K562 (cell line): ENCODE measurements at regions not wholly inside any gene's neighbourhood (a gene's known extent, or its start where the extent isn't known, plus 50 kb on each side); places are given as distances from the start of the nearest gene placed in this dataset.

Experiments
- ATAC-seq: fragments of 200-7000 bp; cut with Tn5 transposase; 3 replicates; pipeline ENCODE4 v1.9.1; 2020; ENCODE audit warnings: moderate library complexity
- BruUV-seq: library from RNA; stranded (reverse); fragments of 400-500 nt; replicated peaks from 2 replicates; lab custom pipeline; 2021; lab: Mats Ljungman, UMichigan
- CTCF ChIA-PET: fragments of 300-600 bp; formaldehyde crosslinking; extraction: SDS; loops from one replicate; lab custom pipeline; 2021; ENCODE audit warnings: low intra/inter-chr PET ratio; lab: Yijun Ruan, JAX
- POLR2A ChIA-PET: fragments of 300-600, 350-650 bp; sonication (Branson Sonifier 250); formaldehyde crosslinking; extraction: SDS; loops from one replicate; lab custom pipeline; 2021; ENCODE audit warnings: antibody characterized with exemption, inconsistent platforms; lab: Yijun Ruan, JAX
- DNase-seq, 4 experiments: peaks; one replicate each; pipeline versions ENCODE4 v3.0.0 to v3.0.0-alpha.2; 2011 to 2018; ENCODE audit warnings: low spot score in 3 of 4, mixed read lengths in 3 of 4; ENCODE audit errors: extremely low read depth in 1 of 4
- FAIRE-seq: peaks from 2 replicates; lab custom pipeline; 2011; peaks lifted over from hg19 to GRCh38; lab: Jason Lieb, UNC
- H2AFZ ChIP-seq: 2 replicates; pipeline ENCODE4 v1.6.0; 2011; ENCODE audit warnings: low read depth, low read length, control low read depth, inconsistent platforms
- H3K27ac ChIP-seq: fragments of 200-600 bp; 3 replicates; pipeline ENCODE4 v1.8.0; 2011; ENCODE audit warnings: low read depth, mild to moderate bottlenecking, control low read depth, inconsistent platforms, low read length, moderate library complexity, mixed read lengths; ENCODE audit errors: extremely low read depth
- H3K27me3 ChIP-seq, 2 experiments: fragments of 300-600 bp in 1 of 2; 2 replicates in 1 of 2; 3 replicates in 1 of 2; pipeline versions ENCODE4 v1.6.0 to v1.8.0; 2011; ENCODE audit warnings: inconsistent platforms in 2 of 2, low read length in 2 of 2, mild to moderate bottlenecking in 1 of 2, mixed read lengths in 1 of 2, moderate library complexity in 1 of 2; ENCODE audit not compliant: control insufficient read depth in 2 of 2, insufficient read depth in 2 of 2
- H3K36me3 ChIP-seq: fragments of 300-600 bp; 3 replicates; pipeline ENCODE4 v1.8.0; 2011; ENCODE audit warnings: mild to moderate bottlenecking, low read length, inconsistent platforms; ENCODE audit not compliant: control insufficient read depth, insufficient read depth
- H3K4me1 ChIP-seq, 2 experiments: fragments of 200-600 bp in 1 of 2; replicated peaks in 1 of 2; 2 replicates in 1 of 2; 3 replicates in 1 of 2; pipeline versions ENCODE4 v1.5.1 to v1.8.0; 2011; ENCODE audit warnings: inconsistent platforms in 2 of 2, low read length in 2 of 2, mild to moderate bottlenecking in 1 of 2, mixed read lengths in 1 of 2, moderate library complexity in 1 of 2; ENCODE audit not compliant: control insufficient read depth in 2 of 2, insufficient read depth in 2 of 2
- H3K4me2 ChIP-seq: 2 replicates; pipeline ENCODE4 v1.6.1; 2011; ENCODE audit warnings: low read length, control low read depth, inconsistent platforms, mixed read lengths; ENCODE audit not compliant: insufficient read depth
- H3K4me3 ChIP-seq: fragments of 200-600 bp; sonication (generic), shearing (Covaris generic); 2 replicates; pipeline ENCODE4 v1.5.1; 2016; ENCODE audit warnings: control low read depth, inconsistent platforms
- H3K79me2 ChIP-seq: fragments of 200-600 bp; 3 replicates; pipeline ENCODE4 v1.8.0; 2011; ENCODE audit warnings: low read length, inconsistent platforms; ENCODE audit not compliant: control insufficient read depth, insufficient read depth
- H3K9ac ChIP-seq, 2 experiments: 2 replicates each; pipeline versions ENCODE4 v1.6.0 to v1.6.1; 2011; ENCODE audit warnings: low read depth in 2 of 2, low read length in 2 of 2, control low read depth in 1 of 2, inconsistent platforms in 1 of 2, mild to moderate bottlenecking in 1 of 2, mixed read lengths in 1 of 2; ENCODE audit not compliant: insufficient read depth in 1 of 2
- H3K9me1 ChIP-seq: one replicate; pipeline ENCODE4 v1.6.0; 2011; ENCODE audit warnings: inconsistent platforms, mild to moderate bottlenecking, low read length, moderate library complexity; ENCODE audit not compliant: control insufficient read depth, insufficient read depth
- H3K9me3 ChIP-seq: replicated peaks from 2 replicates; pipeline ENCODE4 v1.5.1; 2011; ENCODE audit warnings: low read depth, low read length, inconsistent platforms; ENCODE audit not compliant: control insufficient read depth, insufficient read depth
- H4K20me1 ChIP-seq: replicated peaks from 2 replicates; pipeline ENCODE4 v1.6.1; 2011; ENCODE audit warnings: low read length, inconsistent platforms, mixed read lengths; ENCODE audit not compliant: control insufficient read depth, insufficient read depth
- ARID2 ChIP-seq: fragments of 450-650 bp; IDR thresholded peaks from 2 replicates; pipeline ENCODE4 v1.6.1; 2017; ENCODE audit warnings: antibody characterized with exemption, mild to moderate bottlenecking
- GTF2A2 ChIP-seq: IDR thresholded peaks from 2 replicates; pipeline ENCODE4 v1.6.1; 2016; ENCODE audit warnings: mild to moderate bottlenecking, missing genetic modification characterization, missing compliant biosample characterization
- KLF1 ChIP-seq: fragments of 450-650 bp; IDR thresholded peaks from 2 replicates; pipeline ENCODE4 v1.6.1; 2016; ENCODE audit warnings: missing genetic modification characterization, missing compliant biosample characterization
- MTA1 ChIP-seq: fragments of 450-650 bp; IDR thresholded peaks from 2 replicates; pipeline ENCODE4 v1.6.1; 2017; ENCODE audit warnings: borderline replicate concordance
- PCBP1 ChIP-seq: fragments of 200-400 bp; formaldehyde crosslinking; IDR thresholded peaks from 2 replicates; pipeline ENCODE4 v1.6.1; 2018; ENCODE audit warnings: mild to moderate bottlenecking, low read depth, low read length; ENCODE audit not compliant: poor library complexity, severe bottlenecking
- PTBP1 ChIP-seq: fragments of 200-400 bp; formaldehyde crosslinking; IDR thresholded peaks from 2 replicates; pipeline ENCODE4 v1.6.1; 2017; ENCODE audit warnings: low read depth, low read length
- RBFOX2 ChIP-seq: fragments of 200-400 bp; formaldehyde crosslinking; IDR thresholded peaks from 2 replicates; pipeline ENCODE4 v1.6.1; 2017; ENCODE audit warnings: low read depth, mild to moderate bottlenecking, low read length, moderate library complexity
- RBM39 ChIP-seq: fragments of 200-400 bp; formaldehyde crosslinking; optimal IDR thresholded peaks from 2 replicates; pipeline ENCODE3; 2018; ENCODE audit warnings: low read depth, low read length
- RNF2 ChIP-seq: sonication (generic); IDR thresholded peaks from 2 replicates; pipeline ENCODE4 v1.6.1; 2016
- SNRNP70 ChIP-seq: fragments of 200-400 bp; formaldehyde crosslinking; optimal IDR thresholded peaks from 2 replicates; pipeline ENCODE3; 2017; ENCODE audit warnings: low read depth, low read length
- ZFP30 ChIP-seq: fragments of 250-450 bp; sonication (Bioruptor Pico); IDR thresholded peaks from 2 replicates; pipeline ENCODE4 v1.8.0; 2022; ENCODE audit warnings: moderate library complexity, mild to moderate bottlenecking, inconsistent platforms, borderline replicate concordance
- ZFP36 ChIP-seq: fragments of 150-350 bp; IDR thresholded peaks from 2 replicates; pipeline ENCODE4 v1.6.1; 2018; ENCODE audit warnings: low read length, low read depth; ENCODE audit not compliant: partially characterized antibody
- ZFPM2 ChIP-seq: fragments of 250-450 bp; sonication (Bioruptor Pico); IDR thresholded peaks from 2 replicates; pipeline ENCODE4 v1.5.1; 2022; ENCODE audit warnings: mild to moderate bottlenecking
- ZMIZ1 ChIP-seq, 2 experiments: fragments of 150-350 bp in 1 of 2; IDR thresholded peaks; 2 replicates each; pipeline ENCODE4 v1.6.1; 2012 to 2016; ENCODE audit warnings: low read depth in 2 of 2, low read length in 2 of 2, mild to moderate bottlenecking in 1 of 2, moderate library complexity in 1 of 2
- ZZZ3 ChIP-seq: fragments of 450-650 bp; IDR thresholded peaks from 2 replicates; pipeline ENCODE4 v1.6.1; 2016; ENCODE audit warnings: antibody characterized with exemption, mild to moderate bottlenecking, moderate library complexity
- in situ Hi-C: fragments of 300-500 bp; cut with MboI; formaldehyde crosslinking; loops from 4 replicates; pipeline ENCODE4 v1.15.0; 2018; ENCODE audit warnings: inconsistent platforms, mixed read lengths
- intact Hi-C: fragments of 100-400 bp; cut with micrococcal nuclease; formaldehyde crosslinking; loops from 2 replicates; pipeline ENCODE4 v1.14.2; 2022
- TF ChIP-seq, protein P1 (sequence below): fragments of 250-450 bp; sonication (Bioruptor Pico); IDR thresholded peaks from 2 replicates; pipeline ENCODE4 v1.8.0; 2021; ENCODE audit warnings: moderate library complexity, mild to moderate bottlenecking, inconsistent platforms

DNA sequence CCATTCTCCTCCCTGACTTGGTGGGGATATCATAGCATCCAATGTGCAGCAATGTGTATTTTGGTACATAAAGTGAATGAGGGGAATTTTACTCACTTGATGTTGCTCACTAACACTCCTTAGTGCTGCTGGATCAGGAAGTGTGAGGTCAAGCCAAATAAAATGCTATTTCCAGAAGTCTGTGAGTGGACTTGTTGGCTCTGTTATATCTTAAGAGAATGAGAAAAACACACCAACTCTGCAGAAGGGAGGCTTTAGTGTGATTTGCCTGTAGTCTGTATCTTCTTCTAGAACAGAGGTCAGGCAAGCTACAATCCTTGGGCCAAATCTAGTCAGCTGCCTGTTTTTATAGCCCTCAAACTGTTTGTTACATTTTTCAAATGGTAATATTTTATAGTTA, 154.3 kb downstream of the POLR1F start:
- Histone ChIP-seq H2AFZ (no peak overlapping the region), H3K9me3 (no peaks in the 10 kb centered on the region), H3K4me2 (no peak overlapping the region), H3K27ac (no peak overlapping the region), H3K79me2 (no peaks in the 10 kb centered on the region), H3K9ac (no peak overlapping the region), H3K36me3 (no peaks in the 10 kb centered on the region), H3K27me3 (no peaks in the 10 kb centered on the region), H3K4me1 (no peaks in the 10 kb centered on the region), H3K4me3 (no peak overlapping the region), H3K9me1 (no peaks in the 10 kb centered on the region), H4K20me1 (no peaks in the 10 kb centered on the region)
- no peak for DNase-seq
- TF ChIP-seq ZFPM2 (CRISPR knock-in tag): no peak
- no peak for TF ChIP-seq RBM39
- TF ChIP-seq RNF2: no peak
- TF ChIP-seq SNRNP70: no peak
- TF ChIP-seq, protein P1, sequence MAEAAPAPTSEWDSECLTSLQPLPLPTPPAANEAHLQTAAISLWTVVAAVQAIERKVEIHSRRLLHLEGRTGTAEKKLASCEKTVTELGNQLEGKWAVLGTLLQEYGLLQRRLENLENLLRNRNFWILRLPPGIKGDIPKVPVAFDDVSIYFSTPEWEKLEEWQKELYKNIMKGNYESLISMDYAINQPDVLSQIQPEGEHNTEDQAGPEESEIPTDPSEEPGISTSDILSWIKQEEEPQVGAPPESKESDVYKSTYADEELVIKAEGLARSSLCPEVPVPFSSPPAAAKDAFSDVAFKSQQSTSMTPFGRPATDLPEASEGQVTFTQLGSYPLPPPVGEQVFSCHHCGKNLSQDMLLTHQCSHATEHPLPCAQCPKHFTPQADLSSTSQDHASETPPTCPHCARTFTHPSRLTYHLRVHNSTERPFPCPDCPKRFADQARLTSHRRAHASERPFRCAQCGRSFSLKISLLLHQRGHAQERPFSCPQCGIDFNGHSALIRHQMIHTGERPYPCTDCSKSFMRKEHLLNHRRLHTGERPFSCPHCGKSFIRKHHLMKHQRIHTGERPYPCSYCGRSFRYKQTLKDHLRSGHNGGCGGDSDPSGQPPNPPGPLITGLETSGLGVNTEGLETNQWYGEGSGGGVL: no peak
- TF ChIP-seq PCBP1: no peak
- no peak for TF ChIP-seq ZFP30
- no peak for TF ChIP-seq RBFOX2
- no peak for TF ChIP-seq PTBP1
- TF ChIP-seq ARID2: no peak
- TF ChIP-seq KLF1: no peak
- TF ChIP-seq ZFP36: no peak
- TF ChIP-seq ZZZ3: no peak
- TF ChIP-seq GTF2A2 (tag): no peak
- no peak for TF ChIP-seq ZMIZ1 (IDR thresholded peaks at IDR 0.05; ENCODE audit: low read depth in 2 of 2, low read length in 2 of 2)
- no peak for TF ChIP-seq MTA1
- BruUV-seq: no TSS peak
- ATAC-seq: no peak
- FAIRE-seq: no peak
- in situ Hi-C loops (no loop called here), intact Hi-C loops (no loop called here)
- CTCF ChIA-PET: no interaction called here
- POLR2A ChIA-PET: no interaction called here
